SH-SY5Y (cell line): ENCODE measurements at regions not wholly inside any gene's neighbourhood (a gene's known extent, or its start where the extent isn't known, plus 50 kb on each side); places are given as distances from the start of the nearest gene placed in this dataset.

ENCODE experiments used
- GATA2 ChIP-seq: IDR thresholded peaks from 2 replicates; pipeline ENCODE4 v1.6.1; 2011; ENCODE audit warnings: mild to moderate bottlenecking, low read depth, low read length
- GATA3 ChIP-seq: IDR thresholded peaks from 2 replicates; pipeline ENCODE4 v1.6.1; 2011; ENCODE audit warnings: low read depth, mild to moderate bottlenecking, low read length, moderate library complexity

GRCh38 chr10:23694446-23694920, 255.6 kb downstream of the OTUD1 start:
- TF ChIP-seq GATA2 (no peak), GATA3 (no peak)
